Heart left ventricle (tissue), 13 donors: ENCODE measurements at regions not wholly inside any gene's neighbourhood (a gene's known extent, or its start where the extent isn't known, plus 50 kb on each side); places are given as distances from the start of the nearest gene placed in this dataset.
"Not testable (repeated sequence)": the region's sequence is repeated elsewhere in the genome, so short reads cannot be mapped to it uniquely, and the experiment has no call there.

Source experiments
- CTCF ChIP-seq, 12 donors: fragments of 200-600 bp; sonication (generic) in 4 of 12; IDR thresholded peaks; one replicate each; pipeline versions ENCODE4 v1.5.0 to v1.8.0; 2018 to 2022; ENCODE audit warnings: antibody characterized with exemption in 12 of 12, mild to moderate bottlenecking in 5 of 12
- POLR2A ChIP-seq, 2 donors: fragments of 450-650 bp; IDR thresholded peaks; one replicate each; pipeline ENCODE4 v1.6.1; 2017; ENCODE audit warnings: antibody characterized with exemption in 2 of 2, mild to moderate bottlenecking in 2 of 2, moderate library complexity in 2 of 2
- donor health status: ischemic (EF 13 %, LVEDD 7.1; RV severe dilation, severe dysfunction).
- donor health status: DM: no; HTN: yes; CAD: no.
- donor health status: DM: no; HTN: no; CAD: no.
- donor health status: ischemic (EF 25% LVEDD 6.9; RV normal size, moderate dysfunction).
- donor health status: ischemic (EF 25% LVEDD 5.7; RV mildly dilated, moderate dysfunction).
- donor health status: ischemic (EF 35%, LVEDD 5.7; RV mildly dilated, moderate dysfunction).
- donor health status: nonischemic (EF 11% LVEDD 7.7; RV severe dilation, severe dysfunction).
- donor health status: DM: yes; HTN: yes; CAD: no.
- donor health status: PGD.
- donor health status: ischemic (EF 29% LVEDD 5.4; RV normal size, mild dysfunction).
- donor health status: nonischemic (EF 23%, LVEDD 6.1; RV moderate dilation, normal function).

- TF ChIP-seq CTCF, POLR2A (IDR thresholded peaks at IDR 0.05): not testable (repeated sequence)
Observed at GRCh38 chr6:60789601-60790000, 1496.4 kb downstream of the KHDRBS2 start.
